Ectodermal cell (in vitro differentiated cells): ENCODE measurements at regions not wholly inside any gene's neighbourhood (a gene's known extent, or its start where the extent isn't known, plus 50 kb on each side); places are given as distances from the start of the nearest gene placed in this dataset.

Experiments used
- H3K27ac ChIP-seq: 2 replicates; pipeline ENCODE4 v1.7.0; 2013; ENCODE audit warnings: mild to moderate bottlenecking, low read depth, low read length; ENCODE audit not compliant: insufficient read depth, poor library complexity, severe bottlenecking
- H3K27me3 ChIP-seq: 2 replicates; pipeline ENCODE4 v1.7.0; 2013; ENCODE audit warnings: mild to moderate bottlenecking, low read length; ENCODE audit not compliant: insufficient read depth, control insufficient read depth, poor library complexity, severe bottlenecking
- H3K36me3 ChIP-seq: one replicate; pipeline ENCODE4 v1.7.0; 2013; ENCODE audit warnings: low read length; ENCODE audit not compliant: control insufficient read depth, insufficient read depth
- H3K4me1 ChIP-seq: one replicate; pipeline ENCODE4 v1.7.0; 2013; ENCODE audit warnings: low read length; ENCODE audit not compliant: control insufficient read depth, insufficient read depth
- H3K4me3 ChIP-seq: 2 replicates; pipeline ENCODE4 v1.7.0; 2013; ENCODE audit warnings: low read depth, low read length, control low read depth; ENCODE audit not compliant: insufficient read depth
- H3K9me3 ChIP-seq: 2 replicates; pipeline ENCODE4 v1.7.0; 2013; ENCODE audit warnings: mild to moderate bottlenecking, low read length, moderate library complexity; ENCODE audit not compliant: control insufficient read depth
- WGBS, 2 experiments: methylation state at CpG; one replicate each; pipeline ENCODE4 v1.1.7; 2013; ENCODE audit warnings: missing lambda C conversion rate in 2 of 2; 5-methylcytosine and 5-hydroxymethylcytosine counted together

GRCh38 chr3:73225146-73225855 lies 163.8 kb downstream of the EBLN2 start:
- Histone ChIP-seq H3K27ac (no peak overlapping the region), H3K4me3 (no peak overlapping the region), H3K36me3 (no peaks in the 10 kb centered on the region), H3K27me3 (no peaks in the 10 kb centered on the region), H3K9me3 (no peaks in the 10 kb centered on the region), H3K4me1 (peaks cover 3% of the 10 kb centered on the region)
- 87% methylated on average over 8 of the region's 8 CpGs for WGBS, 2 experiments

- no peaks in the 10 kb centered on the region for H3K27me3 ChIP-seq
- H3K4me1 ChIP-seq = peaks cover 3% of the 10 kb centered on the region
- H3K27ac ChIP-seq = no peak overlapping the region
- H3K9me3 ChIP-seq = no peaks in the 10 kb centered on the region
- no peaks in the 10 kb centered on the region for H3K36me3 ChIP-seq
- H3K4me3 ChIP-seq = no peak overlapping the region
- 88 to 93% methylated on average over 2 of the region's 2 CpGs for WGBS, 2 experiments
Observed at GRCh38 chr3:73225991-73226390, 164.5 kb downstream of the EBLN2 start.

- Histone ChIP-seq H3K4me3 (no peak overlapping the region), H3K4me1 (peaks cover 3% of the 10 kb centered on the region), H3K27ac (no peak overlapping the region), H3K27me3 (no peaks in the 10 kb centered on the region), H3K9me3 (no peaks in the 10 kb centered on the region), H3K36me3 (no peaks in the 10 kb centered on the region)
- WGBS, 2 experiments = 86 to 87% methylated on average over 5 of the region's 5 CpGs
Observed at GRCh38 chr3:73228000-73228399, 166.5 kb downstream of the EBLN2 start.

- WGBS, 2 experiments = 94 to 97% methylated on average over 5 of the region's 5 CpGs
- no peak overlapping the region for H3K27ac ChIP-seq
- H3K27me3 ChIP-seq = no peaks in the 10 kb centered on the region
- no peaks in the 10 kb centered on the region for H3K9me3 ChIP-seq
- H3K4me3 ChIP-seq = no peak overlapping the region
- H3K4me1 ChIP-seq = peaks cover 3% of the 10 kb centered on the region
- no peaks in the 10 kb centered on the region for H3K36me3 ChIP-seq
Observed at GRCh38 chr3:73228437-73228836, 167.0 kb downstream of the EBLN2 start.

GRCh38 chr3:73228959-73229358 lies 167.5 kb downstream of the EBLN2 start:
- Histone ChIP-seq H3K4me1 (peaks cover 3% of the 10 kb centered on the region), H3K27me3 (no peaks in the 10 kb centered on the region), H3K27ac (no peak overlapping the region), H3K4me3 (no peak overlapping the region), H3K9me3 (no peaks in the 10 kb centered on the region), H3K36me3 (no peaks in the 10 kb centered on the region)
- WGBS, 2 experiments = 73 to 74% methylated on average over 7 to 8 of the region's 8 CpGs

GRCh38 chr3:73234354-73235014 lies 173.0 kb downstream of the EBLN2 start:
- Histone ChIP-seq H3K4me3 (no peak overlapping the region), H3K9me3 (no peaks in the 10 kb centered on the region), H3K27me3 (no peaks in the 10 kb centered on the region), H3K27ac (no peak overlapping the region), H3K36me3 (no peaks in the 10 kb centered on the region), H3K4me1 (no peaks in the 10 kb centered on the region)
- 98% methylated on average over 4 of the region's 4 CpGs for WGBS, 2 experiments

- Histone ChIP-seq H3K9me3 (no peaks in the 10 kb centered on the region), H3K36me3 (no peaks in the 10 kb centered on the region), H3K27ac (no peak overlapping the region), H3K4me1 (no peaks in the 10 kb centered on the region), H3K4me3 (no peak overlapping the region), H3K27me3 (no peaks in the 10 kb centered on the region)
- 89 to 95% methylated on average over 7 of the region's 7 CpGs for WGBS, 2 experiments
Observed at GRCh38 chr3:73235768-73236167, 174.3 kb downstream of the EBLN2 start.

GRCh38 chr3:73236867-73237266 lies 175.4 kb downstream of the EBLN2 start:
- no peaks in the 10 kb centered on the region for H3K27me3 ChIP-seq
- H3K27ac ChIP-seq = no peak overlapping the region
- no peaks in the 10 kb centered on the region for H3K36me3 ChIP-seq
- no peak overlapping the region for H3K4me3 ChIP-seq
- 73 to 74% methylated on average over 5 of the region's 5 CpGs for WGBS, 2 experiments
- H3K9me3 ChIP-seq = no peaks in the 10 kb centered on the region
- no peaks in the 10 kb centered on the region for H3K4me1 ChIP-seq

- H3K27ac ChIP-seq = no peak overlapping the region
Observed at GRCh38 chr3:73243740-73244139, 182.3 kb downstream of the EBLN2 start.

GRCh38 chr3:73245459-73245858 lies 184.0 kb downstream of the EBLN2 start:
- no peaks in the 10 kb centered on the region for H3K4me1 ChIP-seq
- 77 to 90% methylated on average over 1 of the region's 1 CpG for WGBS, 2 experiments
- H3K4me3 ChIP-seq = no peak overlapping the region

More at GRCh38 chr3:73243740-73244139, 182.3 kb downstream of the EBLN2 start:
- no peaks in the 10 kb centered on the region for H3K27me3 ChIP-seq
- H3K4me3 ChIP-seq = no peak overlapping the region
- no peaks in the 10 kb centered on the region for H3K4me1 ChIP-seq
- WGBS, 2 experiments = 88 to 97% methylated on average over 1 of the region's 3 CpGs
- no peaks in the 10 kb centered on the region for H3K9me3 ChIP-seq
- H3K36me3 ChIP-seq = no peaks in the 10 kb centered on the region

More at GRCh38 chr3:73245459-73245858, 184.0 kb downstream of the EBLN2 start:
- Histone ChIP-seq H3K9me3 (no peaks in the 10 kb centered on the region), H3K36me3 (no peaks in the 10 kb centered on the region), H3K27ac (no peak overlapping the region), H3K27me3 (no peaks in the 10 kb centered on the region)
